HepG2 (cell line): ENCODE measurements at regions not wholly inside any gene's neighbourhood (a gene's known extent, or its start where the extent isn't known, plus 50 kb on each side); places are given as distances from the start of the nearest gene placed in this dataset.

Source experiments
- ATAC-seq: fragments of 200-7000 bp; cut with Tn5 transposase; 3 replicates; pipeline ENCODE4 v1.9.1; 2020; ENCODE audit warnings: mild to moderate bottlenecking, moderate library complexity
- BruUV-seq: library from RNA; stranded (reverse); fragments of 400-500 nt; replicated peaks from 2 replicates; lab custom pipeline; 2021; lab: Mats Ljungman, UMichigan
- CTCF ChIA-PET: fragments of 300-600 bp; formaldehyde crosslinking; extraction: SDS; loops from one replicate; lab custom pipeline; 2021; ENCODE audit warnings: low total read pairs, inconsistent platforms, low intra/inter-chr PET ratio; lab: Yijun Ruan, JAX
- POLR2A ChIA-PET: fragments of 350-600 bp; sonication (Branson Sonifier 250); formaldehyde crosslinking; loops from one replicate; lab custom pipeline; 2020; ENCODE audit warnings: antibody characterized with exemption, inconsistent platforms; lab: Yijun Ruan, JAX
- DNase-seq: peaks from one replicate; pipeline ENCODE4 v3.0.0-alpha.2; 2015; ENCODE audit warnings: low spot score
- FAIRE-seq: peaks from 3 replicates; lab custom pipeline; 2011; peaks lifted over from hg19 to GRCh38; lab: Jason Lieb, UNC
- H2AFZ ChIP-seq: one replicate; pipeline ENCODE4 v1.6.1; 2011; ENCODE audit warnings: low read length, inconsistent platforms
- H3K27ac ChIP-seq: fragments of 300-600 bp; 3 replicates; pipeline ENCODE4 v1.8.0; 2011; ENCODE audit warnings: mixed run types, mild to moderate bottlenecking, mixed read lengths, low read length, inconsistent platforms; ENCODE audit not compliant: insufficient read depth; ENCODE audit errors: extremely low read length
- H3K27me3 ChIP-seq, 2 experiments: fragments of 200-600 bp in 1 of 2; 2 replicates in 1 of 2; 3 replicates in 1 of 2; pipeline versions ENCODE4 v1.6.0 to v1.8.0; 2011; ENCODE audit warnings: low read length in 2 of 2, mild to moderate bottlenecking in 2 of 2, moderate library complexity in 2 of 2, inconsistent platforms in 1 of 2; ENCODE audit not compliant: insufficient read depth in 2 of 2, control insufficient read depth in 1 of 2
- H3K36me3 ChIP-seq, 2 experiments: fragments of 200-600 bp in 1 of 2; replicated peaks in 1 of 2; 2 replicates in 1 of 2; 3 replicates in 1 of 2; pipeline versions ENCODE4 v1.5.1 to v1.8.0; 2011; ENCODE audit warnings: low read length in 2 of 2, inconsistent platforms in 1 of 2; ENCODE audit not compliant: insufficient read depth in 2 of 2, control insufficient read depth in 1 of 2
- H3K4me1 ChIP-seq: 2 replicates; pipeline ENCODE4 v1.5.1; 2012; ENCODE audit warnings: low read length, inconsistent platforms; ENCODE audit not compliant: insufficient read depth
- H3K4me2 ChIP-seq: 2 replicates; pipeline ENCODE4 v1.6.0; 2011; ENCODE audit warnings: low read depth, low read length, inconsistent platforms
- H3K4me3 ChIP-seq, 3 experiments: fragments of 200-600 bp in 1 of 3; sonication (generic), shearing (Covaris generic) in 1 of 3; replicated peaks in 1 of 3; 2 replicates each; pipeline ENCODE4 v1.5.1; 2011 to 2016; ENCODE audit warnings: low read length in 3 of 3, inconsistent platforms in 2 of 3, low read depth in 2 of 3, mild to moderate bottlenecking in 2 of 3, control low read depth in 1 of 3, mixed read lengths in 1 of 3; ENCODE audit not compliant: insufficient read depth in 1 of 3
- H3K79me2 ChIP-seq: one replicate; pipeline ENCODE4 v1.6.1; 2011; ENCODE audit warnings: low read length, inconsistent platforms; ENCODE audit not compliant: insufficient read depth
- H3K9ac ChIP-seq: 2 replicates; pipeline ENCODE4 v1.6.0; 2011; ENCODE audit warnings: mild to moderate bottlenecking, low read depth, low read length, inconsistent platforms; ENCODE audit not compliant: insufficient read depth
- H3K9me3 ChIP-seq: 2 replicates; pipeline ENCODE4 v1.5.1; 2012; ENCODE audit warnings: mild to moderate bottlenecking, low read length
- H4K20me1 ChIP-seq: 2 replicates; pipeline ENCODE4 v1.6.0; 2011; ENCODE audit warnings: inconsistent platforms, mild to moderate bottlenecking, low read length, moderate library complexity; ENCODE audit not compliant: insufficient read depth
- ATF6 ChIP-seq: sonication (generic); formaldehyde crosslinking; conservative IDR thresholded peaks from 2 replicates; pipeline ENCODE4 v1.4.0; 2020; ENCODE audit warnings: missing genetic modification reagents
- JARID2 ChIP-seq: sonication (generic); formaldehyde crosslinking; IDR thresholded peaks from 2 replicates; pipeline ENCODE4 v1.8.1; 2023; ENCODE audit warnings: missing genetic modification reagents, inconsistent platforms; ENCODE audit not compliant: insufficient replicate concordance
- MXD1 ChIP-seq: sonication (generic); formaldehyde crosslinking; IDR thresholded peaks from 2 replicates; pipeline ENCODE4 v1.4.0; 2020; ENCODE audit warnings: mild to moderate bottlenecking, missing genetic modification reagents
- PRDM4 ChIP-seq: sonication (generic); formaldehyde crosslinking; IDR thresholded peaks from 2 replicates; pipeline ENCODE4 v1.9.0; 2021; ENCODE audit warnings: missing genetic modification reagents, borderline replicate concordance
- PRPF4 ChIP-seq: fragments of 200-400 bp; formaldehyde crosslinking; IDR thresholded peaks from 2 replicates; pipeline ENCODE4 v1.6.1; 2016; ENCODE audit warnings: low read length, low read depth; ENCODE audit not compliant: poor library complexity, severe bottlenecking
- TBX2 ChIP-seq: sonication (generic); formaldehyde crosslinking; IDR thresholded peaks from 2 replicates; pipeline ENCODE4 v1.5.0; 2020; ENCODE audit warnings: missing genetic modification reagents, mild to moderate bottlenecking, borderline replicate concordance
- ZNF576 ChIP-seq: sonication (generic); formaldehyde crosslinking; IDR thresholded peaks from 2 replicates; pipeline ENCODE4 v1.4.0; 2020; ENCODE audit warnings: mild to moderate bottlenecking, missing genetic modification reagents
- ZNF747 ChIP-seq: sonication (generic); formaldehyde crosslinking; IDR thresholded peaks from 2 replicates; pipeline ENCODE4 v1.8.1; 2023; ENCODE audit warnings: missing genetic modification reagents, mild to moderate bottlenecking, borderline replicate concordance
- WGBS: methylation state at CpG from one replicate; pipeline ENCODE4 v1.1.6; 2017; ENCODE audit warnings: low lambda C conversion rate; 5-methylcytosine and 5-hydroxymethylcytosine counted together
- in situ Hi-C: cut with HindIII; loops from 2 replicates; pipeline ENCODE4 v1.10.0; 2017; ENCODE audit warnings: low pct_unique_long_range_greater_than_20kb; ENCODE audit not compliant: extremely low pct_ligation_motif_present
- intact Hi-C: fragments of 100-400 bp; cut with micrococcal nuclease; formaldehyde crosslinking; loops from one replicate; pipeline ENCODE4 v1.10.0; 2022; ENCODE audit not compliant: unreplicated experiment

- TF ChIP-seq ATF6 (CRISPR knock-in tag) (no peak), PRDM4 (CRISPR knock-in tag) (no peak), JARID2 (CRISPR knock-in tag) (no peak)
Measured at GRCh38 chr2:209086761-209087160, 337.1 kb upstream of the MAP2 start (continued).

GRCh38 chr2:209091056-209091455 lies 332.8 kb upstream of the MAP2 start:
- POLR2A ChIA-PET = no interaction called here
- no peaks in the 10 kb centered on the region for H4K20me1 ChIP-seq
- intact Hi-C loops = no loop called here
- 2% methylated on average over 1 of the region's 1 CpG for WGBS
- no peaks in the 10 kb centered on the region for H3K4me1 ChIP-seq
- H3K27ac ChIP-seq = no peak overlapping the region
- no TSS peak for BruUV-seq
- no peak overlapping the region for H2AFZ ChIP-seq
- CTCF ChIA-PET = no interaction called here
- H3K79me2 ChIP-seq = no peaks in the 10 kb centered on the region
- H3K36me3 ChIP-seq = no peaks in the 10 kb centered on the region
- ATAC-seq (no peak), DNase-seq (no peak), FAIRE-seq (no peak)
- in situ Hi-C loops = no loop called here
- no peak overlapping the region for H3K4me2 ChIP-seq
- no peak for TF ChIP-seq ZNF747 (CRISPR knock-in tag)
- TF ChIP-seq PRPF4 = no peak
- TF ChIP-seq TBX2 (CRISPR knock-in tag) = no peak
- no peak for TF ChIP-seq MXD1 (CRISPR knock-in tag)
- TF ChIP-seq ZNF576 (CRISPR knock-in tag) = no peak
- no peak overlapping the region for H3K4me3 ChIP-seq
- H3K27me3 ChIP-seq = no peaks in the 10 kb centered on the region
- no peaks in the 10 kb centered on the region for H3K9me3 ChIP-seq
- no peak overlapping the region for H3K9ac ChIP-seq
